DOHH2 (cell line): ENCODE measurements at regions not wholly inside any gene's neighbourhood (a gene's known extent, or its start where the extent isn't known, plus 50 kb on each side); places are given as distances from the start of the nearest gene placed in this dataset.

ENCODE experiments used
- EZH2phosphoT487 ChIP-seq: fragments of 200-600 bp; sonication (generic); IDR thresholded peaks from 2 replicates; pipeline ENCODE4 v1.6.1; 2017; ENCODE audit warnings: borderline replicate concordance, mild to moderate bottlenecking, antibody characterized with exemption, low read length, moderate library complexity, mixed read lengths
- TF ChIP-seq, protein P1 (sequence below): fragments of 200-600 bp; sonication (generic); IDR thresholded peaks from one replicate; pipeline ENCODE4 v1.5.1; 2014; ENCODE audit warnings: antibody characterized with exemption, mild to moderate bottlenecking, low read depth, low read length; ENCODE audit not compliant: poor library complexity, severe bottlenecking

DNA sequence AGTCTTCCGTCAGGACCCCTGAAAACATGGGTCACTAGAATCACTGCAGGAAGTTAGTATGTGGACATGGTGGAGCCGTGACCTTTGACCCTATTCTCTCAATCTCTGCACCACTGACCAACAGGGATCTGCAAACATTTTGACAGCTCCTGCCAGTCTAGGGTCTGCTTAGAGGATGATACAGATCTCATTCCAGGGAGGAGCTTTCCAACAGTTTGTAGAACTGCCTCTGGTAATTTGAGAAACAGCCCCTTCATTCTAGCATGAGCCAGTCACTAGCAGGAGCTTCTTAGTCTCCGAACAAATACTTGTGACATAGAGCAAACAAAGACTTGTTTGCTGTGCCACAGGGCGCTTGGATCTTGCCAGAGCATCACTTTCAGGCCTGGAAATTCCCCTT, 270.3 kb upstream of the CFAP20DC start:
- TF ChIP-seq, protein P1, sequence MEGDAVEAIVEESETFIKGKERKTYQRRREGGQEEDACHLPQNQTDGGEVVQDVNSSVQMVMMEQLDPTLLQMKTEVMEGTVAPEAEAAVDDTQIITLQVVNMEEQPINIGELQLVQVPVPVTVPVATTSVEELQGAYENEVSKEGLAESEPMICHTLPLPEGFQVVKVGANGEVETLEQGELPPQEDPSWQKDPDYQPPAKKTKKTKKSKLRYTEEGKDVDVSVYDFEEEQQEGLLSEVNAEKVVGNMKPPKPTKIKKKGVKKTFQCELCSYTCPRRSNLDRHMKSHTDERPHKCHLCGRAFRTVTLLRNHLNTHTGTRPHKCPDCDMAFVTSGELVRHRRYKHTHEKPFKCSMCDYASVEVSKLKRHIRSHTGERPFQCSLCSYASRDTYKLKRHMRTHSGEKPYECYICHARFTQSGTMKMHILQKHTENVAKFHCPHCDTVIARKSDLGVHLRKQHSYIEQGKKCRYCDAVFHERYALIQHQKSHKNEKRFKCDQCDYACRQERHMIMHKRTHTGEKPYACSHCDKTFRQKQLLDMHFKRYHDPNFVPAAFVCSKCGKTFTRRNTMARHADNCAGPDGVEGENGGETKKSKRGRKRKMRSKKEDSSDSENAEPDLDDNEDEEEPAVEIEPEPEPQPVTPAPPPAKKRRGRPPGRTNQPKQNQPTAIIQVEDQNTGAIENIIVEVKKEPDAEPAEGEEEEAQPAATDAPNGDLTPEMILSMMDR = no peak
- TF ChIP-seq EZH2phosphoT487 = no peak
